HepG2 (cell line): ENCODE measurements at regions not wholly inside any gene's neighbourhood (a gene's known extent, or its start where the extent isn't known, plus 50 kb on each side); places are given as distances from the start of the nearest gene placed in this dataset.

Source experiments
- ATAC-seq: fragments of 200-7000 bp; cut with Tn5 transposase; 3 replicates; pipeline ENCODE4 v1.9.1; 2020; ENCODE audit warnings: mild to moderate bottlenecking, moderate library complexity
- BruUV-seq: library from RNA; stranded (reverse); fragments of 400-500 nt; replicated peaks from 2 replicates; lab custom pipeline; 2021; lab: Mats Ljungman, UMichigan
- CTCF ChIA-PET: fragments of 300-600 bp; formaldehyde crosslinking; extraction: SDS; loops from one replicate; lab custom pipeline; 2021; ENCODE audit warnings: low total read pairs, inconsistent platforms, low intra/inter-chr PET ratio; lab: Yijun Ruan, JAX
- POLR2A ChIA-PET: fragments of 350-600 bp; sonication (Branson Sonifier 250); formaldehyde crosslinking; loops from one replicate; lab custom pipeline; 2020; ENCODE audit warnings: antibody characterized with exemption, inconsistent platforms; lab: Yijun Ruan, JAX
- DNase-seq: peaks from one replicate; pipeline ENCODE4 v3.0.0-alpha.2; 2015; ENCODE audit warnings: low spot score
- FAIRE-seq: peaks from 3 replicates; lab custom pipeline; 2011; peaks lifted over from hg19 to GRCh38; lab: Jason Lieb, UNC
- H2AFZ ChIP-seq: one replicate; pipeline ENCODE4 v1.6.1; 2011; ENCODE audit warnings: low read length, inconsistent platforms
- H3K27ac ChIP-seq: fragments of 300-600 bp; 3 replicates; pipeline ENCODE4 v1.8.0; 2011; ENCODE audit warnings: mixed run types, mild to moderate bottlenecking, mixed read lengths, low read length, inconsistent platforms; ENCODE audit not compliant: insufficient read depth; ENCODE audit errors: extremely low read length
- H3K27me3 ChIP-seq, 2 experiments: fragments of 200-600 bp in 1 of 2; 2 replicates in 1 of 2; 3 replicates in 1 of 2; pipeline versions ENCODE4 v1.6.0 to v1.8.0; 2011; ENCODE audit warnings: low read length in 2 of 2, mild to moderate bottlenecking in 2 of 2, moderate library complexity in 2 of 2, inconsistent platforms in 1 of 2; ENCODE audit not compliant: insufficient read depth in 2 of 2, control insufficient read depth in 1 of 2
- H3K36me3 ChIP-seq, 2 experiments: fragments of 200-600 bp in 1 of 2; replicated peaks in 1 of 2; 2 replicates in 1 of 2; 3 replicates in 1 of 2; pipeline versions ENCODE4 v1.5.1 to v1.8.0; 2011; ENCODE audit warnings: low read length in 2 of 2, inconsistent platforms in 1 of 2; ENCODE audit not compliant: insufficient read depth in 2 of 2, control insufficient read depth in 1 of 2
- H3K4me1 ChIP-seq: 2 replicates; pipeline ENCODE4 v1.5.1; 2012; ENCODE audit warnings: low read length, inconsistent platforms; ENCODE audit not compliant: insufficient read depth
- H3K4me2 ChIP-seq: 2 replicates; pipeline ENCODE4 v1.6.0; 2011; ENCODE audit warnings: low read depth, low read length, inconsistent platforms
- H3K4me3 ChIP-seq, 3 experiments: fragments of 200-600 bp in 1 of 3; sonication (generic), shearing (Covaris generic) in 1 of 3; replicated peaks in 1 of 3; 2 replicates each; pipeline ENCODE4 v1.5.1; 2011 to 2016; ENCODE audit warnings: low read length in 3 of 3, inconsistent platforms in 2 of 3, low read depth in 2 of 3, mild to moderate bottlenecking in 2 of 3, control low read depth in 1 of 3, mixed read lengths in 1 of 3; ENCODE audit not compliant: insufficient read depth in 1 of 3
- H3K79me2 ChIP-seq: one replicate; pipeline ENCODE4 v1.6.1; 2011; ENCODE audit warnings: low read length, inconsistent platforms; ENCODE audit not compliant: insufficient read depth
- H3K9ac ChIP-seq: 2 replicates; pipeline ENCODE4 v1.6.0; 2011; ENCODE audit warnings: mild to moderate bottlenecking, low read depth, low read length, inconsistent platforms; ENCODE audit not compliant: insufficient read depth
- H3K9me3 ChIP-seq: 2 replicates; pipeline ENCODE4 v1.5.1; 2012; ENCODE audit warnings: mild to moderate bottlenecking, low read length
- H4K20me1 ChIP-seq: 2 replicates; pipeline ENCODE4 v1.6.0; 2011; ENCODE audit warnings: inconsistent platforms, mild to moderate bottlenecking, low read length, moderate library complexity; ENCODE audit not compliant: insufficient read depth
- AKNA ChIP-seq: sonication (generic); formaldehyde crosslinking; IDR thresholded peaks from 2 replicates; pipeline ENCODE4 v1.4.0; 2020; ENCODE audit warnings: missing genetic modification reagents, borderline replicate concordance
- FOSL1 ChIP-seq: sonication (generic); formaldehyde crosslinking; IDR thresholded peaks from 2 replicates; pipeline ENCODE4 v1.9.0; 2021; ENCODE audit warnings: missing genetic modification reagents, borderline replicate concordance
- FOXA3 ChIP-seq: IDR thresholded peaks from 2 replicates; pipeline ENCODE4 v1.6.1; 2016; ENCODE audit warnings: missing genetic modification reagents, missing compliant biosample characterization
- POLR2AphosphoS2 ChIP-seq: IDR thresholded peaks from 2 replicates; pipeline ENCODE4 v1.6.1; 2011; ENCODE audit warnings: low read depth, low read length, improper control_type of control experiment
- ZNF235 ChIP-seq: sonication (generic); formaldehyde crosslinking; IDR thresholded peaks from 2 replicates; pipeline ENCODE4 v1.8.1; 2023; ENCODE audit warnings: mild to moderate bottlenecking, missing genetic modification reagents, borderline replicate concordance
- ZNF580 ChIP-seq: IDR thresholded peaks from 2 replicates; pipeline ENCODE4 v1.6.1; 2016; ENCODE audit warnings: low read depth, borderline replicate concordance
- WGBS: methylation state at CpG from one replicate; pipeline ENCODE4 v1.1.6; 2017; ENCODE audit warnings: low lambda C conversion rate; 5-methylcytosine and 5-hydroxymethylcytosine counted together
- in situ Hi-C: cut with HindIII; loops from 2 replicates; pipeline ENCODE4 v1.10.0; 2017; ENCODE audit warnings: low pct_unique_long_range_greater_than_20kb; ENCODE audit not compliant: extremely low pct_ligation_motif_present
- intact Hi-C: fragments of 100-400 bp; cut with micrococcal nuclease; formaldehyde crosslinking; loops from one replicate; pipeline ENCODE4 v1.10.0; 2022; ENCODE audit not compliant: unreplicated experiment

DNA sequence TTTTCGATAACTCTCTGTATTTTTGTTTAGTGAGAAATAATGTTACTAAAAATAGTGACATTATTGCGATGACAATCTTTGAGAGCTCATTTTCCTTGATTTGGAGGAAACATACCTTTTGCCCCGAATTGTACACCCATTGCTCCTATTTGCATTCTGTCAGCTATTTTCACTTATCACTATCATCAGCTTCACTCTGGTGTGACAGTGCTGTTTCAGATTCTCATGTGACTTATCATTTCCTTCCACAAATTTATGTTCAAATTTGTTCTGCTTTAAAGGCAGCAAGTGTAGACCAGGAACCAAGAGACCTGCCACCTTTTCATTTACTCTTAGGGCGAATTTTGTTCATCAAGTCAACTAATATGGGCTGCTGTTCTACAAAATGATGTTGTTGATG is 179.4 kb downstream of the RBM46 start (continued):
- no peak for TF ChIP-seq ZNF580 (CRISPR knock-in tag)
- TF ChIP-seq FOSL1 (CRISPR knock-in tag): no peak
- TF ChIP-seq FOXA3 (CRISPR knock-in tag): no peak
- TF ChIP-seq AKNA (CRISPR knock-in tag): no peak
- TF ChIP-seq POLR2AphosphoS2: no peak

DNA sequence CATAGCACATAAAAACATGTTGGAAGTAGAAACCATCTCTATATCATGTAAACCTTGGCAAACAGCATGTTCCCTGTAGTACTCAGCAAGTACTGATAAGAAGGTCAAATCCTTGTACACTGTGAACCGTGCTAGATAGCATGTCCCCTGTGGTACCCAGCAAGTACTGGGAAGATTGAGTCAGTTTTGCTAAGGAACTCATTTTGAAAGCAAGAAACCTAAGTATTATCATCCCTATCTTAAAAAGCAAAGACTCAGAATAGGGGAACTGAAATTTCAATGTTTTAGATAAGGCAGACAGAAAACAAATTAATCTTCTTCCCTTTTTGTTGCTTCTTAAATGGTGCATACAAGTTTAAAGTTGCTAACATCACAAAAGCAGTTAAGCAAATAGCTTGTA is 180.2 kb downstream of the RBM46 start:
- Histone ChIP-seq H3K27me3 (no peaks in the 10 kb centered on the region), H3K27ac (no peak overlapping the region), H4K20me1 (no peaks in the 10 kb centered on the region), H3K4me1 (no peaks in the 10 kb centered on the region), H3K9me3 (no peaks in the 10 kb centered on the region), H3K79me2 (no peaks in the 10 kb centered on the region), H3K9ac (no peak overlapping the region), H3K4me3 (no peak overlapping the region), H3K36me3 (no peaks in the 10 kb centered on the region), H3K4me2 (no peak overlapping the region), H2AFZ (no peak overlapping the region)
- POLR2A ChIA-PET: no interaction called here
- no TSS peak for BruUV-seq
- no peak for TF ChIP-seq ZNF235 (CRISPR knock-in tag)
- no peak for DNase-seq
- no peak for FAIRE-seq
- intact Hi-C loops (no loop called here), in situ Hi-C loops (no loop called here)
- no peak for ATAC-seq
- CTCF ChIA-PET: no interaction called here
- 0% methylated on average over 1 of the region's 1 CpG for WGBS
